ENCODE measurements at regions not wholly inside any gene's neighbourhood (a gene's known extent, or its start where the extent isn't known, plus 50 kb on each side); places are given as distances from the start of the nearest gene placed in this dataset.
"Not testable (repeated sequence)": the region's sequence is repeated elsewhere in the genome, so short reads cannot be mapped to it uniquely, and the experiment has no call there.

DNA sequence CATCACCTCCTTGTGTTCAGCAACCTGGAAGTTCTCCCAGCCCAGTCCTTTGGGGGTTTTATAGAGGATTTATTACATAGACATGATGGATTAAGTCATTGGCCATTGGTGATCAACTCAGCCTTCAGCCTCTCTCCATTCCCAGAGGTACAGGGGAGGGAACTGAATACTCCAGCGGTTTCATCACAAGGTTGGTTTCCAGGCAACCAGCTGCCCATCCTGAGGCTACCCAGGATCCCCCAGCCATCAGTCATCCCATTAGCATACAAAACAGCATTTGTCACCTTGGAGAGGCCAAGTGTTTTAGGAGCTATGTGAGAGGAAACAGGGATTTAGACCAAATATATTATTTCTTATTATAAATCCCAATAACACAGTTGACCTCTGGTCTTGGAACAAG is 584.8 kb upstream of the NRP1 start:
- H3K36me3 ChIP-seq = no peaks in the 10 kb centered on the region
- intact Hi-C loops (cut with DNase I) = no loop called here

DNA sequence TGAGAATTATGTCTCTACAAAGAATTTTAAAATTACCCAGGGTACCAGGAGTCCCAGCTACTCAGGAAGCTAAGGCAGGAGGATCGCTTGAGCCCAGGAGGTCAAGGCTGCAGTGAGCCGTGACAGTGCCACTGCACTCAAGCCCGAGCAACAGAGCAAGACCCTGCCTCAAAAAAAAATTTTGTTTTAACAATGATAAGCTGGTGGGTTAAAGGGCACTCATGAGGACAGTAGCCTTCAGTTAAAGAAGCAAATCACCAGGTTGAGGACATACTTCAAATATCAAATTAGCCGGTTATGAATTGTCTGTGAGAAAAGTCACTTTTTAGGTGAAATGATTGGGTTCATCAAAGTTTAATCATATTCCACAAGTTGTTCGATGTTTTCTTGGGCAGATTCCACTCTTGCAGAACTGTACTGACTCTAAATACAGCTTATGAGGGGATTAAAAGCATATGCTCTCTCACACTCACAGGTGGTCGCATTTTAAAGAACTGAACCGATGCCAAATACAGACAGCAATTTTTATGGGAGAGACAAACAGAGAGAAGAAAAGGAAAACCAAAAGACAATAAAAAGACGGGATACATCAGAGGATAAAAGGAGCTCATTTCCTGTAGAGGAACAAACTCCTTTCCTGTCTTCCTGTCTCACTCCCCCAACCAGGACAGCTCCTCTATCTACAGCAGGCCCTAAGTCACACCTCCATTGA is 582.8 kb upstream of the NRP1 start:
- Histone ChIP-seq H3K4me3 (no peak overlapping the region), H3K9me3 (no peaks in the 10 kb centered on the region), H3K27ac (no peak overlapping the region), H3K4me1 (no peaks in the 10 kb centered on the region), H3K27me3 (no peaks in the 10 kb centered on the region), H3K36me3 (no peaks in the 10 kb centered on the region)
- TF ChIP-seq POLR2AphosphoS5 (IDR thresholded peaks at IDR 0.05; ENCODE audit: insufficient read depth in 1 of 2, low read depth in 1 of 2) (no peak), POLR2A (IDR thresholded peaks at IDR 0.05) (no peak)
- TF ChIP-seq, protein P1, sequence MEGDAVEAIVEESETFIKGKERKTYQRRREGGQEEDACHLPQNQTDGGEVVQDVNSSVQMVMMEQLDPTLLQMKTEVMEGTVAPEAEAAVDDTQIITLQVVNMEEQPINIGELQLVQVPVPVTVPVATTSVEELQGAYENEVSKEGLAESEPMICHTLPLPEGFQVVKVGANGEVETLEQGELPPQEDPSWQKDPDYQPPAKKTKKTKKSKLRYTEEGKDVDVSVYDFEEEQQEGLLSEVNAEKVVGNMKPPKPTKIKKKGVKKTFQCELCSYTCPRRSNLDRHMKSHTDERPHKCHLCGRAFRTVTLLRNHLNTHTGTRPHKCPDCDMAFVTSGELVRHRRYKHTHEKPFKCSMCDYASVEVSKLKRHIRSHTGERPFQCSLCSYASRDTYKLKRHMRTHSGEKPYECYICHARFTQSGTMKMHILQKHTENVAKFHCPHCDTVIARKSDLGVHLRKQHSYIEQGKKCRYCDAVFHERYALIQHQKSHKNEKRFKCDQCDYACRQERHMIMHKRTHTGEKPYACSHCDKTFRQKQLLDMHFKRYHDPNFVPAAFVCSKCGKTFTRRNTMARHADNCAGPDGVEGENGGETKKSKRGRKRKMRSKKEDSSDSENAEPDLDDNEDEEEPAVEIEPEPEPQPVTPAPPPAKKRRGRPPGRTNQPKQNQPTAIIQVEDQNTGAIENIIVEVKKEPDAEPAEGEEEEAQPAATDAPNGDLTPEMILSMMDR (IDR thresholded peaks at IDR 0.05) = no peak
- intact Hi-C loops (cut with DNase I) = no loop called here
- no peak for DNase-seq (ENCODE audit: extremely low spot score in 2 of 2)

More for the DNA sequence above, 584.8 kb upstream of the NRP1 start:
- Histone ChIP-seq H3K4me3 (no peak overlapping the region), H3K27me3 (no peaks in the 10 kb centered on the region), H3K4me1 (no peaks in the 10 kb centered on the region), H3K9me3 (no peaks in the 10 kb centered on the region), H3K27ac (no peak overlapping the region)
- TF ChIP-seq, protein P1 (IDR thresholded peaks at IDR 0.05) = no peak
- no peak for TF ChIP-seq POLR2A (IDR thresholded peaks at IDR 0.05)
- TF ChIP-seq POLR2AphosphoS5 (IDR thresholded peaks at IDR 0.05; ENCODE audit: insufficient read depth in 1 of 2, low read depth in 1 of 2) = no peak
- no peak for DNase-seq (ENCODE audit: extremely low spot score in 2 of 2)

DNA sequence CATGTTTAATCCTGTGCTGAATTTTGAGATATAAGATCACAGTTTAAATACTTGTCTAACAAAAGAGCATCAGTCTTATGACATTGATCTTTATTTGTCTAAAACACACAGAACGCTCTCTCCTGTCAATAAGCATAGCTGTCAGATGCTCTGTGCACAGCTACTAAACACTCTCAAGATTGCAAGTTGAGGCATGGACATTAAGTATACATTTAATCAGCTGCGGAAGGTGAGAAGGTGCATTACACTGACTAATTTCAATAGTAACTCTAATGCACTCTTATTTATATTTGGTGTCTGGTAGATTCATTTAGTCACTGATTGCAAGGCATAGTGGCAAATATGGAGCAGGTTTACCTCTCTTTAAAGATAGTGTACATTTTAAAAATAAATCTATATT is 580.3 kb upstream of the NRP1 start:
- DNase-seq (ENCODE audit: extremely low spot score in 2 of 2) = no peak
- TF ChIP-seq POLR2A (IDR thresholded peaks at IDR 0.05) = no peak
- TF ChIP-seq POLR2AphosphoS5 (IDR thresholded peaks at IDR 0.05; ENCODE audit: insufficient read depth in 1 of 2, low read depth in 1 of 2) = no peak
- TF ChIP-seq, protein P1 (IDR thresholded peaks at IDR 0.05) = no peak

DNA sequence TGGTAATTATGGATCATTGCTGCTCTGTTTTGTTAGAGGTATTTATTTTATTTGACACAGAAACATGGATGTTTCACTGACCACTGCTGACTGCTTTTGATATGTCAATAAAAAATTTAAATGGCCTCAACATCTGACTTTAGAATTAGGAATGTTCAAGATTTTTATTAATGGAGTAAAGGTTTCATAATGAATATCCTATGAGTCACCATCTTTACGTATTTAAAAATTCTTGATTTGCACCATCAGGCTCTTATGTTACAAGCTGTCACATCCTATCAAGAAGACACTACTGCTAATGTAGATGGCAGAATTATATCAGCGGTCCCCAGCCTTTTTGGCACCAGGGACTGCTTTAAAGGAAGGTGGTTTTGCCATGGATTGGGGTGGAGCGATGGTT is 578.7 kb upstream of the NRP1 start:
- no peak for DNase-seq (ENCODE audit: extremely low spot score in 2 of 2)
- intact Hi-C loops (cut with DNase I) = no loop called here
- Histone ChIP-seq H3K4me1 (no peaks in the 10 kb centered on the region), H3K9me3 (no peaks in the 10 kb centered on the region), H3K27ac (no peak overlapping the region), H3K36me3 (no peaks in the 10 kb centered on the region), H3K4me3 (no peak overlapping the region), H3K27me3 (no peaks in the 10 kb centered on the region)
- no peak for TF ChIP-seq POLR2A (IDR thresholded peaks at IDR 0.05)
- no peak for TF ChIP-seq POLR2AphosphoS5 (IDR thresholded peaks at IDR 0.05; ENCODE audit: insufficient read depth in 1 of 2, low read depth in 1 of 2)
- TF ChIP-seq, protein P1 (IDR thresholded peaks at IDR 0.05) = no peak

More for the DNA sequence above, 580.3 kb upstream of the NRP1 start:
- intact Hi-C loops (cut with DNase I) = no loop called here
- no peaks in the 10 kb centered on the region for H3K4me1 ChIP-seq
- no peaks in the 10 kb centered on the region for H3K36me3 ChIP-seq
- H3K9me3 ChIP-seq = no peaks in the 10 kb centered on the region
- H3K27ac ChIP-seq = no peak overlapping the region
- H3K27me3 ChIP-seq = no peaks in the 10 kb centered on the region
- no peak overlapping the region for H3K4me3 ChIP-seq

DNA sequence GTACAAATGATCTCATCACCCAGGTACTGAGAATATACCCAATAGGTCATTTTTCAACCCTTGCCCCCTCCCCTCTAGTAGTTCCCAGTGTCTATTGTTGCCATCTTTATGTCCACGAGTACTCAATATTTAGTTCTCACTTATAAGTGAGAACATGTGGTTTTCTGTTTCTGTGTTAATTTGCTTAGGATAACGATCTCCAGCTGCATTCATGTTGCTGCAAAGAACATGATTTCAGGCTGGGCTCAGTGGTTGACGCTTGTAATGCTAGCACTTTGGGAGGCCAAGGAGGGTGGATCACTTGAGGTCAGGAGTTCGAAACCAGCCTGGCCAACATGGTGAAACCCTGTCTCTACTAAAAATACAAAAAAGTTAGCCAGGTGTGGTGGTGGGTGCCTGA is 575.0 kb upstream of the NRP1 start:
- DNase-seq (ENCODE audit: extremely low spot score in 2 of 2); H3K27ac ChIP-seq; H3K9me3 ChIP-seq; intact Hi-C loops (cut with DNase I); H3K4me1 ChIP-seq; H3K27me3 ChIP-seq; H3K4me3 ChIP-seq; H3K36me3 ChIP-seq: not testable (repeated sequence)
